ENCODE measurements at regions not wholly inside any gene's neighbourhood (a gene's known extent, or its start where the extent isn't known, plus 50 kb on each side); places are given as distances from the start of the nearest gene placed in this dataset.

GRCh38 chr5:161134956-161135355 is 282.9 kb upstream of the ATP10B start:
- TF ChIP-seq SUZ12 (IDR thresholded peaks at IDR 0.05; ENCODE audit: extremely low read depth, insufficient read depth, insufficient read length) (no peak), ZNF274 (IDR thresholded peaks at IDR 0.05; ENCODE audit: low read depth, low read length) (no peak), YY1 (IDR thresholded peaks at IDR 0.05; ENCODE audit: insufficient read depth, insufficient read length) (no peak)
- no peak overlapping the region for H3K4me3 ChIP-seq (ENCODE audit: insufficient read length, low read depth)
- H3K36me3 ChIP-seq (ENCODE audit: insufficient read depth, insufficient read length, low read length): no peaks in the 10 kb centered on the region
- H3K9me3 ChIP-seq (ENCODE audit: insufficient read depth, low read length): no peaks in the 10 kb centered on the region
- no peaks in the 10 kb centered on the region for H3K27me3 ChIP-seq (ENCODE audit: insufficient read depth, insufficient read length)
- no peak overlapping the region for H3K9ac ChIP-seq (ENCODE audit: insufficient read length, low read depth)
- no peak for DNase-seq (ENCODE audit: low read depth, low spot score)
- H3K4me1 ChIP-seq (ENCODE audit: insufficient read depth, insufficient read length): no peaks in the 10 kb centered on the region

- Histone ChIP-seq H3K36me3 (ENCODE audit: insufficient read depth, insufficient read length, low read length) (no peaks in the 10 kb centered on the region), H3K9ac (ENCODE audit: insufficient read length, low read depth) (no peak overlapping the region), H3K4me3 (ENCODE audit: insufficient read length, low read depth) (no peak overlapping the region), H3K4me1 (ENCODE audit: insufficient read depth, insufficient read length) (no peaks in the 10 kb centered on the region), H3K27me3 (ENCODE audit: insufficient read depth, insufficient read length) (no peaks in the 10 kb centered on the region), H3K9me3 (ENCODE audit: insufficient read depth, low read length) (no peaks in the 10 kb centered on the region)
- no peak for DNase-seq (ENCODE audit: low read depth, low spot score)
- TF ChIP-seq SUZ12 (IDR thresholded peaks at IDR 0.05; ENCODE audit: extremely low read depth, insufficient read depth, insufficient read length) (no peak), ZNF274 (IDR thresholded peaks at IDR 0.05; ENCODE audit: low read depth, low read length) (no peak), YY1 (IDR thresholded peaks at IDR 0.05; ENCODE audit: insufficient read depth, insufficient read length) (no peak)
Measured at GRCh38 chr5:161134083-161134482, 282.1 kb upstream of the ATP10B start.

GRCh38 chr5:161115941-161116340 is 263.9 kb upstream of the ATP10B start:
- no peak overlapping the region for H3K9ac ChIP-seq (ENCODE audit: insufficient read length, low read depth)
- no peaks in the 10 kb centered on the region for H3K9me3 ChIP-seq (ENCODE audit: insufficient read depth, low read length)
- H3K36me3 ChIP-seq (ENCODE audit: insufficient read depth, insufficient read length, low read length): no peaks in the 10 kb centered on the region
- DNase-seq (ENCODE audit: low read depth, low spot score): no peak
- H3K4me3 ChIP-seq (ENCODE audit: insufficient read length, low read depth): no peak overlapping the region
- no peak for TF ChIP-seq SUZ12 (IDR thresholded peaks at IDR 0.05; ENCODE audit: extremely low read depth, insufficient read depth, insufficient read length)
- TF ChIP-seq ZNF274 (IDR thresholded peaks at IDR 0.05; ENCODE audit: low read depth, low read length): no peak
- TF ChIP-seq YY1 (IDR thresholded peaks at IDR 0.05; ENCODE audit: insufficient read depth, insufficient read length): no peak
- H3K4me1 ChIP-seq (ENCODE audit: insufficient read depth, insufficient read length): no peaks in the 10 kb centered on the region
- no peaks in the 10 kb centered on the region for H3K27me3 ChIP-seq (ENCODE audit: insufficient read depth, insufficient read length)

- DNase-seq (ENCODE audit: low read depth, low spot score): no peak
- Histone ChIP-seq H3K9me3 (ENCODE audit: insufficient read depth, low read length) (no peaks in the 10 kb centered on the region), H3K36me3 (ENCODE audit: insufficient read depth, insufficient read length, low read length) (no peaks in the 10 kb centered on the region), H3K9ac (ENCODE audit: insufficient read length, low read depth) (no peak overlapping the region), H3K4me3 (ENCODE audit: insufficient read length, low read depth) (no peak overlapping the region), H3K4me1 (ENCODE audit: insufficient read depth, insufficient read length) (no peaks in the 10 kb centered on the region), H3K27me3 (ENCODE audit: insufficient read depth, insufficient read length) (no peaks in the 10 kb centered on the region)
- TF ChIP-seq YY1 (IDR thresholded peaks at IDR 0.05; ENCODE audit: insufficient read depth, insufficient read length): no peak
- TF ChIP-seq SUZ12 (IDR thresholded peaks at IDR 0.05; ENCODE audit: extremely low read depth, insufficient read depth, insufficient read length): no peak
- TF ChIP-seq ZNF274 (IDR thresholded peaks at IDR 0.05; ENCODE audit: low read depth, low read length): no peak
Measured at GRCh38 chr5:161112371-161112770, 260.4 kb upstream of the ATP10B start.

- no peaks in the 10 kb centered on the region for H3K9me3 ChIP-seq (ENCODE audit: insufficient read depth, low read length)
- H3K9ac ChIP-seq (ENCODE audit: insufficient read length, low read depth): no peak overlapping the region
- no peaks in the 10 kb centered on the region for H3K27me3 ChIP-seq (ENCODE audit: insufficient read depth, insufficient read length)
- no peaks in the 10 kb centered on the region for H3K36me3 ChIP-seq (ENCODE audit: insufficient read depth, insufficient read length, low read length)
- TF ChIP-seq YY1 (IDR thresholded peaks at IDR 0.05; ENCODE audit: insufficient read depth, insufficient read length) (no peak), ZNF274 (IDR thresholded peaks at IDR 0.05; ENCODE audit: low read depth, low read length) (no peak), SUZ12 (IDR thresholded peaks at IDR 0.05; ENCODE audit: extremely low read depth, insufficient read depth, insufficient read length) (no peak)
- no peak for DNase-seq (ENCODE audit: low read depth, low spot score)
- H3K4me3 ChIP-seq (ENCODE audit: insufficient read length, low read depth): no peak overlapping the region
- no peaks in the 10 kb centered on the region for H3K4me1 ChIP-seq (ENCODE audit: insufficient read depth, insufficient read length)
Measured at GRCh38 chr5:161105525-161105924, 253.5 kb upstream of the ATP10B start.

- H3K4me3 ChIP-seq (ENCODE audit: insufficient read length, low read depth): no peak overlapping the region
- H3K9me3 ChIP-seq (ENCODE audit: insufficient read depth, low read length): no peaks in the 10 kb centered on the region; the same call in 1 of the 2 replicates
- H3K4me1 ChIP-seq (ENCODE audit: insufficient read depth, insufficient read length): no peaks in the 10 kb centered on the region
- H3K9ac ChIP-seq (ENCODE audit: insufficient read length, low read depth): no peak overlapping the region
- no peak for DNase-seq (ENCODE audit: low read depth, low spot score)
- no peaks in the 10 kb centered on the region for H3K27me3 ChIP-seq (ENCODE audit: insufficient read depth, insufficient read length)
- no peaks in the 10 kb centered on the region for H3K36me3 ChIP-seq (ENCODE audit: insufficient read depth, insufficient read length, low read length)
- no peak for TF ChIP-seq YY1 (IDR thresholded peaks at IDR 0.05; ENCODE audit: insufficient read depth, insufficient read length)
- TF ChIP-seq SUZ12 (IDR thresholded peaks at IDR 0.05; ENCODE audit: extremely low read depth, insufficient read depth, insufficient read length): no peak
- TF ChIP-seq ZNF274 (IDR thresholded peaks at IDR 0.05; ENCODE audit: low read depth, low read length): no peak
Measured at GRCh38 chr5:161098516-161098915, 246.5 kb upstream of the ATP10B start.

GRCh38 chr5:161096581-161096980 is 244.6 kb upstream of the ATP10B start:
- no peak for TF ChIP-seq SUZ12 (IDR thresholded peaks at IDR 0.05; ENCODE audit: extremely low read depth, insufficient read depth, insufficient read length)
- no peak for TF ChIP-seq ZNF274 (IDR thresholded peaks at IDR 0.05; ENCODE audit: low read depth, low read length)
- TF ChIP-seq YY1 (IDR thresholded peaks at IDR 0.05; ENCODE audit: insufficient read depth, insufficient read length): no peak
- no peaks in the 10 kb centered on the region for H3K4me1 ChIP-seq (ENCODE audit: insufficient read depth, insufficient read length)
- no peaks in the 10 kb centered on the region; the same call in 1 of the 2 replicates for H3K9me3 ChIP-seq (ENCODE audit: insufficient read depth, low read length)
- no peak overlapping the region for H3K4me3 ChIP-seq (ENCODE audit: insufficient read length, low read depth)
- no peak for DNase-seq (ENCODE audit: low read depth, low spot score)
- H3K36me3 ChIP-seq (ENCODE audit: insufficient read depth, insufficient read length, low read length): no peaks in the 10 kb centered on the region
- no peak overlapping the region for H3K9ac ChIP-seq (ENCODE audit: insufficient read length, low read depth)
- H3K27me3 ChIP-seq (ENCODE audit: insufficient read depth, insufficient read length): no peaks in the 10 kb centered on the region

Measured in NT2/D1 (cell line).